COLO668 (cell line): ENCODE measurements at regions not wholly inside any gene's neighbourhood (a gene's known extent, or its start where the extent isn't known, plus 50 kb on each side); places are given as distances from the start of the nearest gene placed in this dataset.
"Not testable (repeated sequence)": the region's sequence is repeated elsewhere in the genome, so short reads cannot be mapped to it uniquely, and the experiment has no call there.

Source experiments
- DNase-seq: peaks from one replicate; lab custom pipeline; 2025; ENCODE audit not compliant: unreplicated experiment; lab: John Stamatoyannopoulos, UW

GRCh38 chr6:4420160-4420865 is 284.9 kb upstream of the ECI2 start:
- no peak for DNase-seq

GRCh38 chr6:4415549-4415948 is 280.2 kb upstream of the ECI2 start:
- DNase-seq = no peak

GRCh38 chr6:4414078-4414477 is 278.7 kb upstream of the ECI2 start:
- DNase-seq = not testable (repeated sequence)

GRCh38 chr6:4413073-4413472 is 277.7 kb upstream of the ECI2 start:
- no peak for DNase-seq

- no peak for DNase-seq
Observed at GRCh38 chr6:4412488-4412887, 277.1 kb upstream of the ECI2 start.

- DNase-seq = no peak
Observed at GRCh38 chr6:4412077-4412476, 276.7 kb upstream of the ECI2 start.

DNA sequence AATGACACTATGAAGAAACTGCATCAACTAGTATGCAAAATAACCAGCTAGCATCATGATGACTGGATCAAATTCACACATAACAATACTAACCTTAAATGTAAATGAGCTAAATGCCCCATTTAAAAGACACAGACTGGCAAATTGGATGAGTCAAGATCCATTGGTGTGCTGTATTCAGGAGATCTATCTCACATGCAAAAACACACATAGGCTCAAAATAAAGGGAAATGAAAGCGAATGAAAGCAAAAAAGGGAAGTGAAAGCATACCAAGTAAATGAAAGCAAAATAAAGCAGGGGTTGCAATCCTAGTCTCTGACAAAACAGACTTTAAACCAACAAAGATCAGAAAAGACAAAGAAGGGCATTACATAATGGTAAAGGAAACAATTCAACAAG is 272.3 kb upstream of the ECI2 start:
- DNase-seq = not testable (repeated sequence)

GRCh38 chr6:4405621-4406212 is 270.3 kb upstream of the ECI2 start:
- DNase-seq = no peak

GRCh38 chr6:4404415-4404814 is 269.0 kb upstream of the ECI2 start:
- DNase-seq = no peak

DNA sequence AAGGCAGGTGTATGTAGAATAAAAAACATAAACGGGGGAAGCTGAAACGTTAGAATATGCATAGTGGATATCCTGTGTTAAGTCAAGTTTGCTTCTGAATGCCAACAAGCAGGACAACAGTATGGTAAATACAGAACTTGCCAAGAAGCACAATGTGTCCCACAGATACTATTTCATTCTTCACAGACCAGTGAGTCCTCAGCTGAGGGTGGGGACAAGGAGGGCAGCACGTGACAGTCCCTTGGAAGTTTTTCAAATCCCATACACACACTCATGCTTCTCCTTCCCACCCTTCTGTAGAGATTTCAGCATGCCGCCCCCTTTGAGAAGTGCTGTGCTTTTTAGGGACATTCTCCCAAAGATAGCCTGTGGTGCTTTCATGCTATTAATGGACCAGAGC is 268.5 kb upstream of the ECI2 start:
- DNase-seq = no peak

- DNase-seq = no peak
Observed at GRCh38 chr6:4403023-4403752, 267.8 kb upstream of the ECI2 start.

DNA sequence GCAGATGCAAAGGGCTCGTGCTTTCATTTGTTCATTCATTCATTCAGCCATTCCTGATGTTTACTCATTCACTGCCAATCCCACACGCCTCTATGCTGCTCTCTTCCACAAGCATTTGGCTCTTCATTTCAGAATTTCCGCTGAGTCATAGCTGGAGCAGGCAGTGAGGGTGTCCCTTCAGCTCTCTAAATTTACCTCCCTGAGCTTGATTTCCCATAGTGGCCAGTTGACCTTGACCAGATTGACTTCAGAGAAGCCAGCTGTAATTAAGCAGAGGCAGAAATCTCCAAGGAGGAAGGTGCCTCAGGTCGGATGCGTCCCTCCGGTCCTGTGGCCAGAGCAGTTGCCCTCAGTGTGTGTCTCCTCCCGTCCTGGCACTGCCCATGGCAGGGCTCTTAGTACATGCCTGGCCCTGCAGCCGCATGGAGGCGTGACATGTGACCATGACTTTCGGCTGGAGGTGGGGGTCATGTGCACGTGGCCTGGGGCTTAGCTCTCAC is 267.2 kb upstream of the ECI2 start:
- DNase-seq = no peak

DNA sequence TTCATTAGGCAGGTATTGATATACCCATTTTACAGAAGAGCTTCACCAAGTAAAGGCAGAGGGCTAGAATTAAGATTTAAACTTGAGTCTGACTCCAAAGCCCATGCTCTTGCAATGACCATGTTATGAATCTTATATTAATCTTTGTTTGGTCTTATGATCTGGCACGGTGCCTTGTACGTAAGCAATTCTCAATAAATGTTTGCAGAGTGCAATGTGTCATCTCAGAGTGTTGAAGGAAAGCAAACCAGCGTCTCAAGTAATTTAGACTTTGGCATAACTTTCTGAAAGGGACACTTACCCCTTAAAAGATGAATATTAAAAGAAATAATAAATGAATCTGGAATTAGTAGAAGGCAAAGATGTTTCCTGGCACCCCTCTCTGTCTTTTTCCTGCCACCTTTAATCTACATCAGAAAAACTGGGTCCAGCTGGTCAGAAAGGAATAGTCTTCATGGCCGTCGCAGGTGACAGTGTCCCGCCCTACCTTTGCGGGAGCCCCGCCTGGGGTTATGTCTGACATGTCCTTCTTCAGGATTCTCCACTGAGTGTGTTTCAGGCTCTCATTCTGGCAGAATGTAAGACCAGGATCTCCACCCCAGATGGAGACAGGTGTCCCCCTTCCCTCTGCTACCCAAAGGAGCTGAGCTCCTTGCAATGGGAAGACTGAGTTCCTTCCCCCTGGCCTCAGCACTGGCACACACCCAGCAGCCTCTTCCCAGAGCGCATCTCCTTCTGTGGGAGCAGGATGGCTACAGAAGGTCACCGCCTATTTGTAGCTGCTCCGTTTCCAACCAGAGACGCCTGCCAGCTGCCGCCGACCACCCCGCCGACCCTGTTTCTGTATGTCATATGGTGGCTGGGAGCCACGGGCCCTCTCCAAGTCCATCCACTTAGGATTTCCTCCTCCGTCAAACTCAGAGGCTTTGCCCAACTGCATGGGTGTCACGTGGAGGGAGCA is 266.3 kb upstream of the ECI2 start:
- DNase-seq = no peak

DNA sequence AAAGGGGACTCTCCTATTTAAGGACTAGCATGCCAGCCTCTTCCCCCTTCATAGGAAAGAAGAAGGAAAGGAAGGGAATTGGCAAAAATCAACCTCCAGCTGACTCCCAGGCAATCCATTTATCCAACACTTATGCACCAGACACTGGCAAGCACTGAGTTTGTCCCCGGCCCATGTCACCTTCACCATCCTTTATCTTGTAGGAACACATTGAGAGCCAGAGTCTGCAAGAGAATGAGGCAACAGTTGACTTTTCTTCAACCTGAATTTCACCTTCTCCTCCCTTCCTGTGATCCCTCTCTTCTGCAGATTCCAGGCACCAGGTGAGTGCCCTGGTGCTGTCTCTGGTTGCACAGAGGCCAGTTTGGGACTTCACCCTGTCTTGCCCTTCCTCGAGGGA is 264.3 kb upstream of the ECI2 start:
- DNase-seq = no peak

GRCh38 chr6:4398791-4399190 is 263.4 kb upstream of the ECI2 start:
- DNase-seq = no peak

DNA sequence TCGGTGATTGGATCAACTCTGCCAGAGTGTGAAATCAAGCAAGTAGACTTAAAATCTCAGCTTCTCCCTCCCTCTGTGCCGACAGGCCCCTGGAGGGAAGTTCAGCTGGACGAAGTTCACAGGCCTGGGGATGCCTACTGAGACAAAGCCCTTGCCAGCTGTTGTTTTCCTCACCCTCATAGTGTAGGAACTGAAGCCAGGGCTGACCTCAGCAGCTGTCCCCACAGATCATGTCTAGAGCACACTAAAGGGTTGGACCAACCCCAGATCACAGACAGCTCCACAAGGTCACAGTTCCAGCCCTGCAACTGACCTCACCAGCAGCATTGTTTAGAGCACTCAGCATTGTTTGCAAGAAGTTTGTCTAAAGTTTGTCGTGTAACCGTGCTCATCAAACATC is 261.9 kb upstream of the ECI2 start:
- DNase-seq = no peak

GRCh38 chr6:4396044-4396443 is 260.7 kb upstream of the ECI2 start:
- DNase-seq = no peak

- no peak for DNase-seq
Observed at GRCh38 chr6:4395386-4395785, 260.0 kb upstream of the ECI2 start.

DNA sequence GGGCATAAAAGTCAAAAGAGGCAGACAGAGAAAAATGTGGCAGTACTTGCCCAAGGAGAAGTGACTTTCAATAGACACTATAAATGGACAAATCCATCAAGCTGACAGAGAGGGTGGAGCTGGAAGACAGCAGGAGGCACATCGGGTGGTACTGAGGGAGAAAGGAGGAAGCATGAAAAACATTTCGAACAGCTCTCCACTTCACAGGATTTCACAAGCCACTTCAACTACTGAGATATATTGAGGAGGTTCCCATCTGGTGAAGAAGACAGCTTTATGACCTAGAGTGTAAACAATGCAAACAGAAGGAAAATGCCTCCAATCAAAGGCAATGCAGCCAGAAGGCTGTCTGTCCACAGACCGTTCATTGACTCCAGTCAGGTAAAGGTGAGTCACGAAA is 259.4 kb upstream of the ECI2 start:
- DNase-seq = no peak

- DNase-seq = no peak
Observed at GRCh38 chr6:4388675-4389074, 253.3 kb upstream of the ECI2 start.

DNA sequence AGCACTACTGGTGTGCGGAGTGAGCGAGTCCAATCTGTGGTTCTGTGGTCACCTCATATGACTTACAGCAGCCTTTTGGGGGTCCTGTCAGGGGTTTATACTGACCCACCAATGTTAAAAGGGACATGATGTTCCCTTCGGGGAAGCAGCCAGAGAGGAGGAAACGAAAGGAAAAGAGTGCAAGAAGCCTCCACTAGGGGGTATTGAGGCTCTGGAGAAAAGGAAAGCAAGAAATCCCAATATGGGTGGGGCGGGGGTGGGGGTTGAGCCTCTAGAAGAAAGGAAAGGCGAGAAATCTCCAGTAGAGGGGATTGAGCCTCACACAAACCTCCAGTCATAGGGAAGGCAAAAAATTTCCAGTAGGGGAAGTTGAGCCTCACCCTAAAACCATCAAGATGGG is 249.3 kb upstream of the ECI2 start:
- DNase-seq = no peak
